ENCODE measurements at regions not wholly inside any gene's neighbourhood (a gene's known extent, or its start where the extent isn't known, plus 50 kb on each side); places are given as distances from the start of the nearest gene placed in this dataset.

- TF ChIP-seq CTCF (IDR thresholded peaks at IDR 0.05; ENCODE audit: low read length) (no peak), EZH2 (optimal IDR thresholded peaks at IDR 0.05; ENCODE audit: low read depth, low read length) (no peak), EZH2phosphoT487 (IDR thresholded peaks at IDR 0.05; ENCODE audit: low read length) (no peak)
These were observed 235.1 kb downstream of the GADD45G start for GRCh38 chr9:89839952-89840351.
